ENCODE measurements at regions not wholly inside any gene's neighbourhood (a gene's known extent, or its start where the extent isn't known, plus 50 kb on each side); places are given as distances from the start of the nearest gene placed in this dataset.

DNA sequence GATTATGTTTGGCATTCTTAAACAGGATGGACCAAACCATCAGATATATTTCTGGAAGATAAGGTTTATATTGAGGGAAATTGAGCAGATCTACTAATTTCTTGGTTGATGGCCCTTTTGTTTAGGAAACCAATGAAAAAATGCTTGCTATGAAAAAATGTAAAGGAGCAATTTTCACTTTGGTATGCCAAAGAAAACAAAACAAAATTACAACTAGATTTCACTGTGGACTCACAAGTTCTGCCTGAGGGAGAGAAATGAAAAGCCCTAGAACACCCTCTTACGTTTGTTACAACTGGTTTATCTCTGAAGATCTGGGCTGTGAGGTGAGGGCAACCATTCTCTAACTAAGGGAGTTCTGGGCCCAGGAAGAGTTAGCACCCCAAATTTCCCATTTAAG is 122.5 kb upstream of the IL15 start:
- H4K20me1 ChIP-seq (ENCODE audit: insufficient read depth, low read length), result no peaks in the 10 kb centered on the region
- DNase-seq (ENCODE audit: low spot score) (no peak), FAIRE-seq (no peak), ATAC-seq (no peak)
- no peaks in the 10 kb centered on the region for H3K27me3 ChIP-seq (ENCODE audit: control insufficient read depth in 1 of 2, insufficient read depth in 2 of 2, low read length in 2 of 2)
- no TSS peak for BruUV-seq (replicated peaks)
- no peak overlapping the region for H3K9ac ChIP-seq (ENCODE audit: insufficient read depth, low read depth, low read length)
- no peaks in the 10 kb centered on the region for H3K36me3 ChIP-seq (replicated peaks in 1 of 2; ENCODE audit: control insufficient read depth in 1 of 2, insufficient read depth in 2 of 2, low read length in 2 of 2)
- H3K79me2 ChIP-seq (ENCODE audit: insufficient read depth, low read length), result no peaks in the 10 kb centered on the region
- in situ Hi-C loops (cut with HindIII; ENCODE audit: extremely low pct_ligation_motif_present, low pct_unique_long_range_greater_than_20kb) (no loop called here), intact Hi-C loops (cut with micrococcal nuclease; ENCODE audit: unreplicated experiment) (no loop called here)
- H3K9me3 ChIP-seq (ENCODE audit: low read length), result peaks cover 46% of the 10 kb centered on the region
- H3K4me2 ChIP-seq (ENCODE audit: low read depth, low read length), result no peak overlapping the region
- H2AFZ ChIP-seq (ENCODE audit: low read length), result no peak overlapping the region
- TF ChIP-seq ZNF766 (CRISPR knock-in tag; IDR thresholded peaks at IDR 0.05; ENCODE audit: borderline replicate concordance) (no peak), STAG1 (CRISPR knock-in tag; IDR thresholded peaks at IDR 0.05) (no peak), ZNF331 (CRISPR knock-in tag; IDR thresholded peaks at IDR 0.05) (no peak)
- H3K4me1 ChIP-seq (ENCODE audit: insufficient read depth, low read length), result no peaks in the 10 kb centered on the region
- ChIA-PET POLR2A (no interaction called here), CTCF (ENCODE audit: low intra/inter-chr PET ratio, low total read pairs) (no interaction called here)
- no peak overlapping the region for H3K27ac ChIP-seq (ENCODE audit: extremely low read length, insufficient read depth, low read length)
- 0% methylated on average over 1 of the region's 1 CpG for WGBS (ENCODE audit: low lambda C conversion rate)
- H3K4me3 ChIP-seq (replicated peaks in 1 of 3; ENCODE audit: insufficient read depth in 1 of 3, low read depth in 2 of 3, low read length in 3 of 3), result no peak overlapping the region

- CTCF ChIA-PET (ENCODE audit: low intra/inter-chr PET ratio, low total read pairs), result no interaction called here
- BruUV-seq (replicated peaks), result no TSS peak
- Histone ChIP-seq H3K4me2 (ENCODE audit: low read depth, low read length) (no peak overlapping the region), H3K4me1 (ENCODE audit: insufficient read depth, low read length) (no peaks in the 10 kb centered on the region), H3K27me3 (ENCODE audit: control insufficient read depth in 1 of 2, insufficient read depth in 2 of 2, low read length in 2 of 2) (no peaks in the 10 kb centered on the region), H3K79me2 (ENCODE audit: insufficient read depth, low read length) (no peaks in the 10 kb centered on the region), H2AFZ (ENCODE audit: low read length) (no peak overlapping the region), H3K4me3 (replicated peaks in 1 of 3; ENCODE audit: insufficient read depth in 1 of 3, low read depth in 2 of 3, low read length in 3 of 3) (no peak overlapping the region), H3K9ac (ENCODE audit: insufficient read depth, low read depth, low read length) (no peak overlapping the region), H3K36me3 (replicated peaks in 1 of 2; ENCODE audit: control insufficient read depth in 1 of 2, insufficient read depth in 2 of 2, low read length in 2 of 2) (no peaks in the 10 kb centered on the region), H4K20me1 (ENCODE audit: insufficient read depth, low read length) (no peaks in the 10 kb centered on the region), H3K27ac (ENCODE audit: extremely low read length, insufficient read depth, low read length) (no peak overlapping the region), H3K9me3 (ENCODE audit: low read length) (peaks cover 57% of the 10 kb centered on the region)
- ATAC-seq, result no peak
- DNase-seq (ENCODE audit: low spot score), result no peak
- TF ChIP-seq MAFF (IDR thresholded peaks at IDR 0.05; ENCODE audit: low read depth, low read length) (peak; percentile 83), ISX (CRISPR knock-in tag; conservative IDR thresholded peaks at IDR 0.05) (no peak), MAFK (conservative IDR thresholded peaks at IDR 0.05 in 1 of 2, IDR thresholded peaks at IDR 0.05 in 1 of 2; ENCODE audit: low read length in 2 of 2) (peak; percentile 61 to 85), ZNF839 (CRISPR knock-in tag; IDR thresholded peaks at IDR 0.05; ENCODE audit: borderline replicate concordance) (no peak)
- intact Hi-C loops (cut with micrococcal nuclease; ENCODE audit: unreplicated experiment), result no loop called here
- in situ Hi-C loops (cut with HindIII; ENCODE audit: extremely low pct_ligation_motif_present, low pct_unique_long_range_greater_than_20kb), result no loop called here
- FAIRE-seq, result no peak
- POLR2A ChIA-PET, result no interaction called here
Observed at GRCh38 chr4:141518222-141518621, 118.2 kb upstream of the IL15 start.
